Chondrocyte (in vitro differentiated cells): ENCODE measurements at regions not wholly inside any gene's neighbourhood (a gene's known extent, or its start where the extent isn't known, plus 50 kb on each side); places are given as distances from the start of the nearest gene placed in this dataset.

Experiments used
- DNase-seq: peaks from one replicate; pipeline ENCODE4 v3.0.0; 2021; ENCODE audit warnings: mixed read lengths, low spot score
- H3K27ac Mint-ChIP-seq: one replicate; pipeline ENCODE4 v1.8.0; 2021; ENCODE audit warnings: mild to moderate bottlenecking, moderate library complexity, mixed read lengths; ENCODE audit not compliant: unreplicated experiment
- H3K27me3 Mint-ChIP-seq: 2 replicates; pipeline ENCODE4 v1.8.0; 2021; ENCODE audit warnings: low read depth, mixed read lengths
- H3K36me3 Mint-ChIP-seq: 2 replicates; pipeline ENCODE4 v1.8.0; 2021; ENCODE audit warnings: low read depth, mixed read lengths
- H3K4me1 Mint-ChIP-seq: 2 replicates; pipeline ENCODE4 v1.8.0; 2021; ENCODE audit warnings: low read depth, mild to moderate bottlenecking, mixed read lengths
- H3K4me3 Mint-ChIP-seq: one replicate; pipeline ENCODE4 v1.8.0; 2021; ENCODE audit warnings: mild to moderate bottlenecking, moderate library complexity, mixed read lengths; ENCODE audit not compliant: unreplicated experiment
- H3K9me3 Mint-ChIP-seq: 2 replicates; pipeline ENCODE4 v1.8.0; 2021; ENCODE audit warnings: low read depth, mixed read lengths
- TF ChIP-seq, protein P1 (sequence below): fragments of 200-600 bp; sonication (generic); IDR thresholded peaks from 2 replicates; pipeline ENCODE4 v1.5.0; 2021; ENCODE audit warnings: antibody characterized with exemption, mild to moderate bottlenecking, moderate library complexity

DNA sequence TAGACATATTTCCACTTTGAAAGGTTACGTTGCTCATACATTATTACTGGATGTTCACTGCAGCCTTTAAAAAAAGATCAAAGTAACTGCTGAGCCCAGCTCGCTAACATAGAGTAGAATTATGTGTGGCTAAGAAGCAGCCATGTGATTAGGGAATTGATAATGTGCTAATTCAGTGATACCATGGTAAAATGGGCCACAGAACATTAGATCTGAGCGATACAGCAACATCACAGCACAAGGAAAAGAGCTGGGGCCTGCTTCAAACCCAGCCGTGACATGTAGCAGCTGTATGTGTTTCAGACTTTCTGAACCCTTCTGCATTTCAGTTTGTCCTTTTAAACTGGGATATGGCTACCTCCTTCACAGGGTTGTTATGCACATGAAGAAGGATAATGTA, 92.3 kb upstream of the LMNTD1 start:
- no peak for DNase-seq
- TF ChIP-seq, protein P1, sequence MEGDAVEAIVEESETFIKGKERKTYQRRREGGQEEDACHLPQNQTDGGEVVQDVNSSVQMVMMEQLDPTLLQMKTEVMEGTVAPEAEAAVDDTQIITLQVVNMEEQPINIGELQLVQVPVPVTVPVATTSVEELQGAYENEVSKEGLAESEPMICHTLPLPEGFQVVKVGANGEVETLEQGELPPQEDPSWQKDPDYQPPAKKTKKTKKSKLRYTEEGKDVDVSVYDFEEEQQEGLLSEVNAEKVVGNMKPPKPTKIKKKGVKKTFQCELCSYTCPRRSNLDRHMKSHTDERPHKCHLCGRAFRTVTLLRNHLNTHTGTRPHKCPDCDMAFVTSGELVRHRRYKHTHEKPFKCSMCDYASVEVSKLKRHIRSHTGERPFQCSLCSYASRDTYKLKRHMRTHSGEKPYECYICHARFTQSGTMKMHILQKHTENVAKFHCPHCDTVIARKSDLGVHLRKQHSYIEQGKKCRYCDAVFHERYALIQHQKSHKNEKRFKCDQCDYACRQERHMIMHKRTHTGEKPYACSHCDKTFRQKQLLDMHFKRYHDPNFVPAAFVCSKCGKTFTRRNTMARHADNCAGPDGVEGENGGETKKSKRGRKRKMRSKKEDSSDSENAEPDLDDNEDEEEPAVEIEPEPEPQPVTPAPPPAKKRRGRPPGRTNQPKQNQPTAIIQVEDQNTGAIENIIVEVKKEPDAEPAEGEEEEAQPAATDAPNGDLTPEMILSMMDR: no peak
- Mint-ChIP-seq H3K4me1 (peaks cover 10% of the 10 kb centered on the region), H3K9me3 (no peaks in the 10 kb centered on the region), H3K27me3 (no peaks in the 10 kb centered on the region), H3K4me3 (no peak overlapping the region), H3K36me3 (no peaks in the 10 kb centered on the region), H3K27ac (no peak overlapping the region)

DNA sequence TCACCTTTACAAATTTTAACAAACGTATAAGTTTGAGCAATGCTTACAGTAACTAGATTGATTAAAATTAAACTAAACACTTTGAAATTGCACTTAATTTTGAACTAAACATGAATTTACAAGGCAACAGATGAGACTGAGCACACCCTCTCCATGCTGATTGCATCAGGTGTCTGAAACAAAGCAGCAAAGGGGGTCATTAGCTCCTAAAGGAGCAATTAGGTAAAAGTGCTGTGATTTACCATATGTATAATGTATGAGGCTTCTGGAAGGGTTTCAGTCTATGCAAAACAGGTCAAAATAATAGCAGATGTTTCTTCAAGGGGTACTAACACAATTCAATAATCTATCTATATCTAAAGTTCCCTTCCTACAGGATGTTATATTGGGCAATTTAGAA, 98.8 kb upstream of the LMNTD1 start:
- no peak for DNase-seq
- H3K4me1 Mint-ChIP-seq: peaks cover 10% of the 10 kb centered on the region
- no peaks in the 10 kb centered on the region for H3K27me3 Mint-ChIP-seq
- H3K4me3 Mint-ChIP-seq: no peak overlapping the region
- H3K27ac Mint-ChIP-seq: no peak overlapping the region
- no peaks in the 10 kb centered on the region for H3K36me3 Mint-ChIP-seq
- TF ChIP-seq, protein P1: no peak
- H3K9me3 Mint-ChIP-seq: no peaks in the 10 kb centered on the region

DNA sequence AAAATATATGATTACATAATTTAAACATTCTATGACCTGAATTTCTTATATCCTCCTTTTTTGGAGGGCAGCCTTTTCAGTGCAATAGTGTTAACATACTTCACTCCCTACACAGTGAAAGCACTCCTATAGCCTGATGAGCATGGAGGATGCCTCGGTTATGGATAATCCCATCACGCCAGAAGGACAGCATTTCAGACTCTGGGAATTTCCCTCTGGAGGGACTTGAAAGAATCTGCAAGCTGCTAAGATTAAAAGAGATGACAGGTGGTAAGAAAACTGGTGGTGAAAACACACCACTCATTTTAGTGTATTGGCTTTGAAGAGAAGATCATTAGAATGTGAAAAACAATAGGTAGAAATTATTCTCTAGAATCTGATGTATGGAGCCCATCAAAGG, 99.3 kb upstream of the LMNTD1 start:
- peaks cover 10% of the 10 kb centered on the region for H3K4me1 Mint-ChIP-seq
- no peak for DNase-seq
- TF ChIP-seq, protein P1: no peak
- no peak overlapping the region for H3K4me3 Mint-ChIP-seq
- H3K9me3 Mint-ChIP-seq: no peaks in the 10 kb centered on the region
- no peaks in the 10 kb centered on the region for H3K36me3 Mint-ChIP-seq
- no peak overlapping the region for H3K27ac Mint-ChIP-seq
- H3K27me3 Mint-ChIP-seq: no peaks in the 10 kb centered on the region

DNA sequence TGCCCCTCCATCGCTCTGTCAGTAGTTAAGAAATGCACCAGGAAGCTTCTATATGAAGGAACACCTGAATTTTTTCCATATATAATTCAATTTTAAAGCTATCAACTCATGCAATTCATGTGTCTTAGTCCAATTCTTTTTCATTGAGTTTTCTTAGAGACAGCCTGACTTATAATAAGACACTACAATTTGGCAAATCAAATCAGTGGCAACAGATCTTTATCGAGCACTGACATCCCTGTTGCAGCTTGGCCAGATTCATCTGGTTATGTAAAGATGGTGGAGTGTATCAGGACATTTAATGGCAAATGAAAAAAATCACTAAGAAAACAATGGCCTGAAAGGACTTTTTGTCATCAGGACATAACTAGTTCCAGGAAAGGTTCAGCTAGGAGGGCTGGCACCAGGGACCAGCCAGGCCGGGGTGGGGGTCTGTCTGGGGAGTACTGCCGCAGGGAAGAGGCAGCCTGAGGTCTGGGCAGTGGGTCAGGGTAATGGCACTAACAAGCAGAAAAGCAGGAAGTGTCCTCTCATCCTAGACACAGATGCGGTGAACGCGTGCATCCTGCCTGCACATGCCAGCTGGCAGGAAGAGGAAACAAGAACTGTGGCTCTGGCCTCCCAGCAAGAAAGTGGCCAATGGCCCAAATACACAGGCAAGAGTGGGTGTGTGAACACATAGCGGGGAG, 100.5 kb upstream of the LMNTD1 start:
- H3K27ac Mint-ChIP-seq: no peak overlapping the region
- TF ChIP-seq, protein P1: no peak

DNA sequence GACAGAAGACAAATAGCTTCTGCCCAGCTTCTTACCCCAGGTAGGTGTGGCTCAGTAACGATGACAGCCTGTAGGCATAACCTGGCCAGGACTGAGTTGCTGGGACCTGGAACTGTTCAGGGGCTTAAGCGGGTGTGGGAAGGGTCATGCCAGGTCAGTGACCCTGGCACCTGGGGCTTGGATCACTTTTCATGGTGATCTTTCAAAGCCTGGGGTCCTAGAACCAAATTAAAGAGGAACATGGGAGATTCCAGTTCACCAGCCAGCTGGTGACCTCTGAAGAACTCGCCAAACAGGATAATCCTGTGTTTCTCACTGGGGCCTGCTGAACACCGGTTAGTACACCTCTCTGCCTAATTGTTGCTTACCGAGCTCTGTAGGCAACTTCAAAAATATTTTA, 102.6 kb upstream of the LMNTD1 start:
- Mint-ChIP-seq H3K4me3 (no peak overlapping the region), H3K9me3 (no peaks in the 10 kb centered on the region), H3K27me3 (no peaks in the 10 kb centered on the region), H3K4me1 (no peaks in the 10 kb centered on the region), H3K36me3 (no peaks in the 10 kb centered on the region), H3K27ac (no peak overlapping the region)
- no peak for DNase-seq
- TF ChIP-seq, protein P1: no peak

More for the DNA sequence above, 100.5 kb upstream of the LMNTD1 start:
- DNase-seq: no peak
- Mint-ChIP-seq H3K4me3 (no peak overlapping the region), H3K36me3 (no peaks in the 10 kb centered on the region), H3K27me3 (no peaks in the 10 kb centered on the region), H3K4me1 (peaks cover 4% of the 10 kb centered on the region), H3K9me3 (no peaks in the 10 kb centered on the region)
